MG63 (cell line): ENCODE measurements at regions not wholly inside any gene's neighbourhood (a gene's known extent, or its start where the extent isn't known, plus 50 kb on each side); places are given as distances from the start of the nearest gene placed in this dataset.
"Not testable (repeated sequence)": the region's sequence is repeated elsewhere in the genome, so short reads cannot be mapped to it uniquely, and the experiment has no call there.

ENCODE experiments used
- DNase-seq: peaks from one replicate; pipeline ENCODE4 v3.0.0-alpha.2; 2020
- H3K27me3 ChIP-seq: fragments of 250-450 bp; sonication (Bioruptor Pico); 2 replicates; pipeline ENCODE4 v1.5.1; 2020; ENCODE audit warnings: mild to moderate bottlenecking, moderate library complexity
- H3K36me3 ChIP-seq: fragments of 250-450 bp; sonication (Bioruptor Pico); 2 replicates; pipeline ENCODE4 v1.5.1; 2020; ENCODE audit warnings: mild to moderate bottlenecking, moderate library complexity
- H3K4me3 ChIP-seq: fragments of 250-450 bp; sonication (Bioruptor Pico); 2 replicates; pipeline ENCODE4 v1.5.1; 2020; ENCODE audit warnings: mild to moderate bottlenecking, moderate library complexity
- H3K9me3 ChIP-seq: fragments of 250-450 bp; sonication (Bioruptor Pico); 2 replicates; pipeline ENCODE4 v1.5.1; 2020; ENCODE audit warnings: mild to moderate bottlenecking, moderate library complexity

- H3K36me3 ChIP-seq = no peaks in the 10 kb centered on the region
- no peak overlapping the region for H3K4me3 ChIP-seq
- no peaks in the 10 kb centered on the region for H3K9me3 ChIP-seq
- no peaks in the 10 kb centered on the region for H3K27me3 ChIP-seq
- no peak for DNase-seq
Observed at GRCh38 chr2:3899536-3900155, 196.3 kb downstream of the DCDC2C start.

- H3K27me3 ChIP-seq = no peaks in the 10 kb centered on the region
- H3K4me3 ChIP-seq = no peak overlapping the region
- no peaks in the 10 kb centered on the region for H3K36me3 ChIP-seq
- DNase-seq = peak; percentile 2
- H3K9me3 ChIP-seq = no peaks in the 10 kb centered on the region
Observed at GRCh38 chr2:3902131-3902530, 198.8 kb downstream of the DCDC2C start.

- no peaks in the 10 kb centered on the region for H3K36me3 ChIP-seq
- no peaks in the 10 kb centered on the region for H3K27me3 ChIP-seq
- DNase-seq = no peak
- no peak overlapping the region for H3K4me3 ChIP-seq
- H3K9me3 ChIP-seq = no peaks in the 10 kb centered on the region
Observed at GRCh38 chr2:3904061-3904460, 200.7 kb downstream of the DCDC2C start.

- not testable (repeated sequence) for H3K27me3 ChIP-seq, DNase-seq, H3K9me3 ChIP-seq, H3K36me3 ChIP-seq, H3K4me3 ChIP-seq
Observed at GRCh38 chr2:3908498-3908897, 205.1 kb downstream of the DCDC2C start.

GRCh38 chr2:3911882-3912455, 208.6 kb downstream of the DCDC2C start:
- Histone ChIP-seq H3K4me3 (no peak overlapping the region), H3K9me3 (no peaks in the 10 kb centered on the region), H3K36me3 (no peaks in the 10 kb centered on the region), H3K27me3 (no peaks in the 10 kb centered on the region)
- DNase-seq = no peak

GRCh38 chr2:3913166-3913565, 209.8 kb downstream of the DCDC2C start:
- H3K27me3 ChIP-seq = no peaks in the 10 kb centered on the region
- no peaks in the 10 kb centered on the region for H3K36me3 ChIP-seq
- H3K9me3 ChIP-seq = no peaks in the 10 kb centered on the region
- DNase-seq = no peak
- H3K4me3 ChIP-seq = no peak overlapping the region

GRCh38 chr2:3914241-3914640, 210.9 kb downstream of the DCDC2C start:
- no peaks in the 10 kb centered on the region for H3K27me3 ChIP-seq
- DNase-seq = no peak

GRCh38 chr2:3927031-3927430, 223.7 kb downstream of the DCDC2C start:
- no peak overlapping the region for H3K4me3 ChIP-seq
- DNase-seq = no peak
- no peaks in the 10 kb centered on the region for H3K36me3 ChIP-seq
- H3K9me3 ChIP-seq = no peaks in the 10 kb centered on the region
- no peaks in the 10 kb centered on the region for H3K27me3 ChIP-seq

More at GRCh38 chr2:3914241-3914640, 210.9 kb downstream of the DCDC2C start:
- H3K9me3 ChIP-seq = no peaks in the 10 kb centered on the region
- no peak overlapping the region for H3K4me3 ChIP-seq
- H3K36me3 ChIP-seq = no peaks in the 10 kb centered on the region

- Histone ChIP-seq H3K9me3 (no peaks in the 10 kb centered on the region), H3K4me3 (no peak overlapping the region), H3K27me3 (no peaks in the 10 kb centered on the region), H3K36me3 (no peaks in the 10 kb centered on the region)
- DNase-seq = no peak
Observed at GRCh38 chr2:3929374-3929773, 226.0 kb downstream of the DCDC2C start.

- H3K4me3 ChIP-seq = no peak overlapping the region
- H3K27me3 ChIP-seq = no peaks in the 10 kb centered on the region
- DNase-seq = no peak
- H3K36me3 ChIP-seq = no peaks in the 10 kb centered on the region
- no peaks in the 10 kb centered on the region for H3K9me3 ChIP-seq
Observed at GRCh38 chr2:3930246-3930645, 226.9 kb downstream of the DCDC2C start.

GRCh38 chr2:3940661-3941060, 237.3 kb downstream of the DCDC2C start:
- Histone ChIP-seq H3K36me3 (no peaks in the 10 kb centered on the region), H3K27me3 (no peaks in the 10 kb centered on the region), H3K9me3 (no peaks in the 10 kb centered on the region), H3K4me3 (no peak overlapping the region)
- DNase-seq = no peak

- H3K27me3 ChIP-seq = no peaks in the 10 kb centered on the region
- H3K36me3 ChIP-seq = no peaks in the 10 kb centered on the region
- no peak for DNase-seq
- no peak overlapping the region for H3K4me3 ChIP-seq
- no peaks in the 10 kb centered on the region for H3K9me3 ChIP-seq
Observed at GRCh38 chr2:3942841-3943240, 239.5 kb downstream of the DCDC2C start.

GRCh38 chr2:3944071-3944470, 240.7 kb downstream of the DCDC2C start:
- DNase-seq = no peak
- no peak overlapping the region for H3K4me3 ChIP-seq
- H3K36me3 ChIP-seq = no peaks in the 10 kb centered on the region
- H3K9me3 ChIP-seq = no peaks in the 10 kb centered on the region
- H3K27me3 ChIP-seq = no peaks in the 10 kb centered on the region

- no peaks in the 10 kb centered on the region for H3K36me3 ChIP-seq
- no peak for DNase-seq
- H3K9me3 ChIP-seq = no peaks in the 10 kb centered on the region
- no peaks in the 10 kb centered on the region for H3K27me3 ChIP-seq
- H3K4me3 ChIP-seq = no peak overlapping the region
Observed at GRCh38 chr2:3944841-3945240, 241.5 kb downstream of the DCDC2C start.

- no peaks in the 10 kb centered on the region for H3K9me3 ChIP-seq
- DNase-seq = no peak
Observed at GRCh38 chr2:3948191-3948590, 244.8 kb downstream of the DCDC2C start.

GRCh38 chr2:3951131-3951954, 248.0 kb downstream of the DCDC2C start:
- Histone ChIP-seq H3K4me3 (no peak overlapping the region), H3K9me3 (no peaks in the 10 kb centered on the region), H3K27me3 (no peaks in the 10 kb centered on the region), H3K36me3 (no peaks in the 10 kb centered on the region)
- no peak for DNase-seq

More at GRCh38 chr2:3948191-3948590, 244.8 kb downstream of the DCDC2C start:
- no peaks in the 10 kb centered on the region for H3K27me3 ChIP-seq
- no peaks in the 10 kb centered on the region for H3K36me3 ChIP-seq
- H3K4me3 ChIP-seq = no peak overlapping the region

GRCh38 chr2:3952866-3953516, 249.6 kb downstream of the DCDC2C start:
- Histone ChIP-seq H3K27me3 (no peaks in the 10 kb centered on the region), H3K36me3 (no peaks in the 10 kb centered on the region), H3K4me3 (no peak overlapping the region), H3K9me3 (no peaks in the 10 kb centered on the region)
- no peak for DNase-seq
